ENCODE measurements at regions not wholly inside any gene's neighbourhood (a gene's known extent, or its start where the extent isn't known, plus 50 kb on each side); places are given as distances from the start of the nearest gene placed in this dataset.

GRCh38 chr17:70924776-70925175, 755.4 kb downstream of the KCNJ2 start:
- TF ChIP-seq POLR2A (IDR thresholded peaks at IDR 0.05), result no peak
- TF ChIP-seq, protein P1, sequence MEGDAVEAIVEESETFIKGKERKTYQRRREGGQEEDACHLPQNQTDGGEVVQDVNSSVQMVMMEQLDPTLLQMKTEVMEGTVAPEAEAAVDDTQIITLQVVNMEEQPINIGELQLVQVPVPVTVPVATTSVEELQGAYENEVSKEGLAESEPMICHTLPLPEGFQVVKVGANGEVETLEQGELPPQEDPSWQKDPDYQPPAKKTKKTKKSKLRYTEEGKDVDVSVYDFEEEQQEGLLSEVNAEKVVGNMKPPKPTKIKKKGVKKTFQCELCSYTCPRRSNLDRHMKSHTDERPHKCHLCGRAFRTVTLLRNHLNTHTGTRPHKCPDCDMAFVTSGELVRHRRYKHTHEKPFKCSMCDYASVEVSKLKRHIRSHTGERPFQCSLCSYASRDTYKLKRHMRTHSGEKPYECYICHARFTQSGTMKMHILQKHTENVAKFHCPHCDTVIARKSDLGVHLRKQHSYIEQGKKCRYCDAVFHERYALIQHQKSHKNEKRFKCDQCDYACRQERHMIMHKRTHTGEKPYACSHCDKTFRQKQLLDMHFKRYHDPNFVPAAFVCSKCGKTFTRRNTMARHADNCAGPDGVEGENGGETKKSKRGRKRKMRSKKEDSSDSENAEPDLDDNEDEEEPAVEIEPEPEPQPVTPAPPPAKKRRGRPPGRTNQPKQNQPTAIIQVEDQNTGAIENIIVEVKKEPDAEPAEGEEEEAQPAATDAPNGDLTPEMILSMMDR (IDR thresholded peaks at IDR 0.05), result no peak
- H3K4me3 ChIP-seq (ENCODE audit: low read depth, poor library complexity, severe bottlenecking), result no peak overlapping the region
- intact Hi-C loops (cut with DNase I; ENCODE audit: low total_unique reads), result no loop called here
- DNase-seq (ENCODE audit: low spot score in 2 of 2), result no peak
- 83 to 88% methylated on average over 4 of the region's 4 CpGs for WGBS, 2 donors

DNA sequence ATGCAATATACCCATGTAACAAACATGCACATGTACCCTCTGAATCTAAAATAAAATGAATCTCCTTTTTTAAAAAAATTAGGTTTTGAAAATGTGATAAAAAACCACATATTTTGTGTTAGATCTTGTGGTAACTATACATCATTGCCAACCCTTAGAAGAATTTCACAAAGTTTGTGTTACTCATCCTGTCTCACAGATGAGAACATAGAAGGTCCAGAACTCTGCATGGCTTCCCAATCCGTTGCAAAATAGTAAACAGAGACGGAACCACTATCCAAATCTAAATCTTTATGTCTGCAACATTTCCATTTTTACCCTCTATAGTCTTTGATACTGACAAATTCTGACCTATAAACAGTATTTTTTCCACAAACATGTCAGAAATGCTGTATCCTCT, 759.9 kb downstream of the KCNJ2 start:
- TF ChIP-seq, protein P1 (IDR thresholded peaks at IDR 0.05), result no peak
- no peak for TF ChIP-seq POLR2A (IDR thresholded peaks at IDR 0.05)
- intact Hi-C loops (cut with DNase I; ENCODE audit: low total_unique reads), result no loop called here
- WGBS, 2 donors, result 72 to 80% methylated on average over 2 of the region's 2 CpGs
- no peak overlapping the region for H3K4me3 ChIP-seq (ENCODE audit: low read depth, poor library complexity, severe bottlenecking)
- no peak for DNase-seq (ENCODE audit: low spot score in 2 of 2)

DNA sequence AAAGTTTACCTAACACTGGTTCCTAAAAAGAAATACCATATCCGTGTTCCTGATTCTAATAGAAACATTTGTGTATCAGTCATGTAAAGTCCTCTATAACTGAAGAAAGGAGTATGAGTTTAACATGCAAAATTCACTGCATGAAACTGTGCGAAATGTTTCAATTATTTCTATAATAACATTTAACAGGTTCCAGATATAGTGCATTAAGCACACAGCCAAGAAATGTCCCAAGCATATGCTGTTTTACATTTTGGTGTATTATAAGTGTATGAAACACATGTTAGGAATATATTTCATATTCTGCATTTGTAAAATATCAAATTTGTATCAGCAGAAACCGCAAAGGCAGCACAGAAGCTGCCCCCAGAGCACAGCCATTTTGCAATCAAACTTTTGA, 764.9 kb downstream of the KCNJ2 start:
- WGBS, 2 donors, result 70 to 71% methylated on average over 3 of the region's 3 CpGs
- H3K4me3 ChIP-seq (ENCODE audit: low read depth, poor library complexity, severe bottlenecking), result no peak overlapping the region
- TF ChIP-seq, protein P1 (IDR thresholded peaks at IDR 0.05), result no peak
- no peak for TF ChIP-seq POLR2A (IDR thresholded peaks at IDR 0.05)
- intact Hi-C loops (cut with DNase I; ENCODE audit: low total_unique reads), result no loop called here
- no peak for DNase-seq (ENCODE audit: low spot score in 2 of 2)

- TF ChIP-seq, protein P1 (IDR thresholded peaks at IDR 0.05), result no peak
- no peak for TF ChIP-seq POLR2A (IDR thresholded peaks at IDR 0.05)
- H3K4me3 ChIP-seq (ENCODE audit: low read depth, poor library complexity, severe bottlenecking), result no peak overlapping the region
- intact Hi-C loops (cut with DNase I; ENCODE audit: low total_unique reads), result no loop called here
- no peak for DNase-seq (ENCODE audit: low spot score in 2 of 2)
Observed at GRCh38 chr17:70934835-70935234, 765.5 kb downstream of the KCNJ2 start.

GRCh38 chr17:70936724-70937123, 767.4 kb downstream of the KCNJ2 start:
- no peak for DNase-seq (ENCODE audit: low spot score in 2 of 2)

GRCh38 chr17:70938336-70938735, 769.0 kb downstream of the KCNJ2 start:
- DNase-seq (ENCODE audit: low spot score in 2 of 2), result no peak
- H3K4me3 ChIP-seq (ENCODE audit: low read depth, poor library complexity, severe bottlenecking), result no peak overlapping the region
- intact Hi-C loops (cut with DNase I; ENCODE audit: low total_unique reads), result no loop called here
- 66% methylated on average over 7 of the region's 7 CpGs for WGBS, 2 donors
- TF ChIP-seq, protein P1 (IDR thresholded peaks at IDR 0.05), result no peak
- TF ChIP-seq POLR2A (IDR thresholded peaks at IDR 0.05), result no peak

More at GRCh38 chr17:70936724-70937123, 767.4 kb downstream of the KCNJ2 start:
- H3K4me3 ChIP-seq (ENCODE audit: low read depth, poor library complexity, severe bottlenecking), result no peak overlapping the region
- intact Hi-C loops (cut with DNase I; ENCODE audit: low total_unique reads), result no loop called here
- 88 to 90% methylated on average over 1 of the region's 1 CpG for WGBS, 2 donors
- TF ChIP-seq POLR2A (IDR thresholded peaks at IDR 0.05), result no peak
- TF ChIP-seq, protein P1 (IDR thresholded peaks at IDR 0.05), result no peak
